ENCODE measurements at regions not wholly inside any gene's neighbourhood (a gene's known extent, or its start where the extent isn't known, plus 50 kb on each side); places are given as distances from the start of the nearest gene placed in this dataset.
A peak's percentile ranks its signal among the peaks of the same experiment; 100 is the strongest.

GRCh38 chr11:69364921-69365320 lies 71.0 kb downstream of the MYEOV start:
- Histone ChIP-seq H2BK12ac (ENCODE audit: low read length in 2 of 2) (no peak overlapping the region), H3K36me3 (ENCODE audit: control insufficient read depth in 1 of 2, insufficient read depth in 2 of 2, low read depth in 1 of 2, low read length in 2 of 2) (peaks cover 4 to 19% of the 10 kb centered on the region in 2 experiments), H2AFZ (ENCODE audit: low read depth, low read length) (no peak overlapping the region), H2BK120ac (ENCODE audit: low read depth, low read length) (no peak overlapping the region), H3K4ac (ENCODE audit: low read depth in 1 of 2, low read length in 2 of 2) (no peak overlapping the region), H3K14ac (ENCODE audit: low read length in 2 of 2) (no peak overlapping the region), H3K4me1 (ENCODE audit: control insufficient read depth, insufficient read depth, low read depth, low read length) (peaks cover 11% of the 10 kb centered on the region), H3K4me2 (ENCODE audit: low read length, poor library complexity, severe bottlenecking) (no peak overlapping the region), H2BK5ac (ENCODE audit: low read depth, low read length, poor library complexity, severe bottlenecking) (no peak overlapping the region), H2BK15ac (ENCODE audit: low read depth, poor library complexity, severe bottlenecking) (no peak overlapping the region), H3K79me1 (replicated peaks; ENCODE audit: low read length, poor library complexity, severe bottlenecking) (no peaks in the 10 kb centered on the region), H3K9ac (ENCODE audit: low read length) (no peak overlapping the region), H3K18ac (ENCODE audit: low read depth in 1 of 2, low read length in 2 of 2) (no peak overlapping the region), H3K27me3 (ENCODE audit: control insufficient read depth in 1 of 2, insufficient read depth in 1 of 2, low read length in 2 of 2) (no peaks in the 10 kb centered on the region), H3K4me3 (ENCODE audit: insufficient read depth in 1 of 2, low read depth in 1 of 2, low read length in 2 of 2) (no peak overlapping the region), H3K23ac (ENCODE audit: low read length in 2 of 2) (no peak overlapping the region), H2AK5ac (ENCODE audit: low read length, severe bottlenecking) (no peak overlapping the region), H3K27ac (ENCODE audit: low read length, poor library complexity, severe bottlenecking) (no peak overlapping the region), H4K91ac (ENCODE audit: low read length) (no peak overlapping the region), H4K8ac (ENCODE audit: low read length) (no peak overlapping the region), H3K9me3 (ENCODE audit: control insufficient read depth, low read length) (peaks cover 10% of the 10 kb centered on the region)
- 14% methylated on average over 1 of the region's 4 CpGs for WGBS
- peak; percentile 81 for DNase-seq

- Histone ChIP-seq H2AFZ (ENCODE audit: low read depth, low read length) (no peak overlapping the region), H2BK120ac (ENCODE audit: low read depth, low read length) (no peak overlapping the region), H3K4me2 (ENCODE audit: low read length, poor library complexity, severe bottlenecking) (no peak overlapping the region), H2BK15ac (ENCODE audit: low read depth, poor library complexity, severe bottlenecking) (no peak overlapping the region), H3K79me1 (replicated peaks; ENCODE audit: low read length, poor library complexity, severe bottlenecking) (no peaks in the 10 kb centered on the region), H2AK5ac (ENCODE audit: low read length, severe bottlenecking) (no peak overlapping the region), H4K8ac (ENCODE audit: low read length) (no peak overlapping the region), H2BK5ac (ENCODE audit: low read depth, low read length, poor library complexity, severe bottlenecking) (no peak overlapping the region), H3K9me3 (ENCODE audit: control insufficient read depth, low read length) (peaks cover 10% of the 10 kb centered on the region), H3K4me3 (ENCODE audit: insufficient read depth in 1 of 2, low read depth in 1 of 2, low read length in 2 of 2) (no peak overlapping the region), H3K23ac (ENCODE audit: low read length in 2 of 2) (no peak overlapping the region), H3K36me3 (ENCODE audit: control insufficient read depth in 1 of 2, insufficient read depth in 2 of 2, low read depth in 1 of 2, low read length in 2 of 2) (peaks cover 4 to 22% of the 10 kb centered on the region in 2 experiments), H3K27ac (ENCODE audit: low read length, poor library complexity, severe bottlenecking) (no peak overlapping the region), H2BK12ac (ENCODE audit: low read length in 2 of 2) (peak overlapping the region; percentile 29 to 93), H3K27me3 (ENCODE audit: control insufficient read depth in 1 of 2, insufficient read depth in 1 of 2, low read length in 2 of 2) (no peaks in the 10 kb centered on the region), H3K9ac (ENCODE audit: low read length) (no peak overlapping the region), H4K91ac (ENCODE audit: low read length) (no peak overlapping the region), H3K14ac (ENCODE audit: low read length in 2 of 2) (no peak overlapping the region), H3K4me1 (ENCODE audit: control insufficient read depth, insufficient read depth, low read depth, low read length) (peaks cover 10% of the 10 kb centered on the region), H3K18ac (ENCODE audit: low read depth in 1 of 2, low read length in 2 of 2) (no peak overlapping the region), H3K4ac (ENCODE audit: low read depth in 1 of 2, low read length in 2 of 2) (no peak overlapping the region)
- DNase-seq = no peak
- 66% methylated on average over 4 of the region's 4 CpGs for WGBS
Observed at GRCh38 chr11:69365558-69365957, 71.6 kb downstream of the MYEOV start.

- H3K4me3 ChIP-seq (ENCODE audit: insufficient read depth in 1 of 2, low read depth in 1 of 2, low read length in 2 of 2) = no peak overlapping the region
- H3K27me3 ChIP-seq (ENCODE audit: control insufficient read depth in 1 of 2, insufficient read depth in 1 of 2, low read length in 2 of 2) = no peaks in the 10 kb centered on the region
- H4K91ac ChIP-seq (ENCODE audit: low read length) = no peak overlapping the region
- no peak for DNase-seq
- H3K79me1 ChIP-seq (replicated peaks; ENCODE audit: low read length, poor library complexity, severe bottlenecking) = no peaks in the 10 kb centered on the region
- peaks cover 10% of the 10 kb centered on the region for H3K9me3 ChIP-seq (ENCODE audit: control insufficient read depth, low read length)
- H3K4ac ChIP-seq (ENCODE audit: low read depth in 1 of 2, low read length in 2 of 2) = peak overlapping the region in 1 of 2 experiments; percentile 64
- peaks cover 4 to 28% of the 10 kb centered on the region in 2 experiments for H3K36me3 ChIP-seq (ENCODE audit: control insufficient read depth in 1 of 2, insufficient read depth in 2 of 2, low read depth in 1 of 2, low read length in 2 of 2)
- peaks cover 8% of the 10 kb centered on the region for H3K4me1 ChIP-seq (ENCODE audit: control insufficient read depth, insufficient read depth, low read depth, low read length)
- WGBS = 100% methylated on average over 1 of the region's 3 CpGs
- H2BK15ac ChIP-seq (ENCODE audit: low read depth, poor library complexity, severe bottlenecking) = no peak overlapping the region
- no peak overlapping the region for H4K8ac ChIP-seq (ENCODE audit: low read length)
- peak overlapping the region in 1 of 2 experiments; percentile 55 for H3K14ac ChIP-seq (ENCODE audit: low read length in 2 of 2)
- H2BK120ac ChIP-seq (ENCODE audit: low read depth, low read length) = no peak overlapping the region
- H3K27ac ChIP-seq (ENCODE audit: low read length, poor library complexity, severe bottlenecking) = no peak overlapping the region
- peak overlapping the region in 1 of 2 experiments; percentile 91 for H2BK12ac ChIP-seq (ENCODE audit: low read length in 2 of 2)
- no peak overlapping the region for H3K9ac ChIP-seq (ENCODE audit: low read length)
- no peak overlapping the region for H3K4me2 ChIP-seq (ENCODE audit: low read length, poor library complexity, severe bottlenecking)
- H2AK5ac ChIP-seq (ENCODE audit: low read length, severe bottlenecking) = no peak overlapping the region
- no peak overlapping the region for H3K23ac ChIP-seq (ENCODE audit: low read length in 2 of 2)
- H2BK5ac ChIP-seq (ENCODE audit: low read depth, low read length, poor library complexity, severe bottlenecking) = no peak overlapping the region
- H2AFZ ChIP-seq (ENCODE audit: low read depth, low read length) = no peak overlapping the region
- no peak overlapping the region for H3K18ac ChIP-seq (ENCODE audit: low read depth in 1 of 2, low read length in 2 of 2)
Observed at GRCh38 chr11:69366591-69366990, 72.6 kb downstream of the MYEOV start.

GRCh38 chr11:69367211-69367964 lies 73.4 kb downstream of the MYEOV start:
- Histone ChIP-seq H3K9me3 (ENCODE audit: control insufficient read depth, low read length) (peaks cover 10% of the 10 kb centered on the region), H3K4me3 (ENCODE audit: insufficient read depth in 1 of 2, low read depth in 1 of 2, low read length in 2 of 2) (no peak overlapping the region), H2AFZ (ENCODE audit: low read depth, low read length) (no peak overlapping the region), H3K9ac (ENCODE audit: low read length) (peak overlapping the region; percentile 46), H2BK15ac (ENCODE audit: low read depth, poor library complexity, severe bottlenecking) (peak overlapping the region; percentile 97), H3K14ac (ENCODE audit: low read length in 2 of 2) (peak overlapping the region in 1 of 2 experiments; percentile 79), H4K91ac (ENCODE audit: low read length) (peak overlapping the region; percentile 43), H2BK5ac (ENCODE audit: low read depth, low read length, poor library complexity, severe bottlenecking) (no peak overlapping the region), H3K27ac (ENCODE audit: low read length, poor library complexity, severe bottlenecking) (no peak overlapping the region), H3K23ac (ENCODE audit: low read length in 2 of 2) (no peak overlapping the region), H2BK12ac (ENCODE audit: low read length in 2 of 2) (peak overlapping the region; percentile 79 to 92), H3K4me2 (ENCODE audit: low read length, poor library complexity, severe bottlenecking) (no peak overlapping the region), H3K36me3 (ENCODE audit: control insufficient read depth in 1 of 2, insufficient read depth in 2 of 2, low read depth in 1 of 2, low read length in 2 of 2) (peaks cover 4 to 36% of the 10 kb centered on the region in 2 experiments), H2BK120ac (ENCODE audit: low read depth, low read length) (peak overlapping the region; percentile 57), H4K8ac (ENCODE audit: low read length) (peak overlapping the region; percentile 94), H3K79me1 (replicated peaks; ENCODE audit: low read length, poor library complexity, severe bottlenecking) (no peaks in the 10 kb centered on the region), H3K4me1 (ENCODE audit: control insufficient read depth, insufficient read depth, low read depth, low read length) (peaks cover 8% of the 10 kb centered on the region), H2AK5ac (ENCODE audit: low read length, severe bottlenecking) (no peak overlapping the region), H3K4ac (ENCODE audit: low read depth in 1 of 2, low read length in 2 of 2) (peak overlapping the region; percentile 9 to 79), H3K27me3 (ENCODE audit: control insufficient read depth in 1 of 2, insufficient read depth in 1 of 2, low read length in 2 of 2) (no peaks in the 10 kb centered on the region), H3K18ac (ENCODE audit: low read depth in 1 of 2, low read length in 2 of 2) (peak overlapping the region; percentile 52 to 58)
- peak; percentile 15 for DNase-seq
- WGBS = 94% methylated on average over 12 of the region's 13 CpGs

All from mesenchymal stem cell (in vitro differentiated cells and primary cell).